Activated CD4-positive, alpha-beta memory T cell treated with anti-CD3 and anti-CD28 coated beads for 36 hours (primary cell): ENCODE measurements at regions not wholly inside any gene's neighbourhood (a gene's known extent, or its start where the extent isn't known, plus 50 kb on each side); places are given as distances from the start of the nearest gene placed in this dataset.

Experiments used
- CTCF ChIA-PET: fragments of 350-600 bp; sonication (Branson Sonifier 250); formaldehyde crosslinking; loops from one replicate; lab custom pipeline; 2021; ENCODE audit warnings: antibody characterized with exemption, inconsistent platforms; lab: Charles Lee
- POLR2A ChIA-PET: fragments of 350-600 bp; sonication (Branson Sonifier 250); formaldehyde crosslinking; loops from one replicate; lab custom pipeline; 2021; ENCODE audit warnings: antibody characterized with exemption; lab: Charles Lee
- DNase-seq: peaks from one replicate; pipeline ENCODE4 v3.0.0-alpha.2; 2020
- H3K27ac Mint-ChIP-seq: one replicate; pipeline ENCODE4 v1.8.0; 2021; ENCODE audit warnings: mixed read lengths
- H3K27me3 Mint-ChIP-seq: one replicate; pipeline ENCODE4 v1.8.0; 2021; ENCODE audit warnings: mixed read lengths
- H3K36me3 Mint-ChIP-seq: one replicate; pipeline ENCODE4 v1.8.0; 2021; ENCODE audit warnings: mixed read lengths
- H3K4me1 Mint-ChIP-seq: one replicate; pipeline ENCODE4 v1.8.0; 2021; ENCODE audit warnings: low read depth, mixed read lengths
- H3K4me3 Mint-ChIP-seq: one replicate; pipeline ENCODE4 v1.8.0; 2021; ENCODE audit warnings: mild to moderate bottlenecking, mixed read lengths
- H3K9me3 Mint-ChIP-seq: one replicate; pipeline ENCODE4 v1.8.0; 2021; ENCODE audit warnings: mixed read lengths
- intact Hi-C: fragments of 100-400 bp; cut with micrococcal nuclease; formaldehyde crosslinking; loops from one replicate; pipeline ENCODE4 v1.15.1; 2023

GRCh38 chr22:48438096-48438495 lies 1389.6 kb downstream of the BRD1 start:
- intact Hi-C loops: no loop called here
- H3K9me3 Mint-ChIP-seq: no peaks in the 10 kb centered on the region
- H3K27me3 Mint-ChIP-seq: no peaks in the 10 kb centered on the region
- CTCF ChIA-PET: no interaction called here
- H3K4me1 Mint-ChIP-seq: no peaks in the 10 kb centered on the region
- no peak overlapping the region for H3K4me3 Mint-ChIP-seq
- DNase-seq: no peak
- POLR2A ChIA-PET: no interaction called here
- H3K36me3 Mint-ChIP-seq: no peaks in the 10 kb centered on the region
- no peak overlapping the region for H3K27ac Mint-ChIP-seq

GRCh38 chr22:48436201-48436931 lies 1391.3 kb downstream of the BRD1 start:
- no peaks in the 10 kb centered on the region for H3K4me1 Mint-ChIP-seq
- H3K27ac Mint-ChIP-seq: no peak overlapping the region
- DNase-seq: no peak
- H3K36me3 Mint-ChIP-seq: no peaks in the 10 kb centered on the region
- H3K4me3 Mint-ChIP-seq: no peak overlapping the region
- no peaks in the 10 kb centered on the region for H3K9me3 Mint-ChIP-seq
- no peaks in the 10 kb centered on the region for H3K27me3 Mint-ChIP-seq
- ChIA-PET CTCF (no interaction called here), POLR2A (no interaction called here)
- intact Hi-C loops: no loop called here

GRCh38 chr22:48434868-48435250 lies 1392.8 kb downstream of the BRD1 start:
- H3K4me3 Mint-ChIP-seq: no peak overlapping the region
- POLR2A ChIA-PET: no interaction called here
- DNase-seq: no peak
- H3K27me3 Mint-ChIP-seq: no peaks in the 10 kb centered on the region
- no peaks in the 10 kb centered on the region for H3K36me3 Mint-ChIP-seq
- H3K4me1 Mint-ChIP-seq: no peaks in the 10 kb centered on the region
- H3K27ac Mint-ChIP-seq: no peak overlapping the region
- no peaks in the 10 kb centered on the region for H3K9me3 Mint-ChIP-seq
- intact Hi-C loops: no loop called here
- CTCF ChIA-PET: no interaction called here

- CTCF ChIA-PET: no interaction called here
- H3K4me1 Mint-ChIP-seq: no peaks in the 10 kb centered on the region
- POLR2A ChIA-PET: no interaction called here
- no peaks in the 10 kb centered on the region for H3K27me3 Mint-ChIP-seq
- H3K27ac Mint-ChIP-seq: no peak overlapping the region
- H3K9me3 Mint-ChIP-seq: no peaks in the 10 kb centered on the region
- intact Hi-C loops: no loop called here
- no peak overlapping the region for H3K4me3 Mint-ChIP-seq
- H3K36me3 Mint-ChIP-seq: no peaks in the 10 kb centered on the region
- DNase-seq: no peak
Measured at GRCh38 chr22:48434156-48434867, 1393.4 kb downstream of the BRD1 start.

GRCh38 chr22:48433647-48434046 lies 1394.0 kb downstream of the BRD1 start:
- H3K36me3 Mint-ChIP-seq: no peaks in the 10 kb centered on the region
- POLR2A ChIA-PET: no interaction called here

GRCh38 chr22:48432781-48433518 lies 1394.7 kb downstream of the BRD1 start:
- no peaks in the 10 kb centered on the region for H3K36me3 Mint-ChIP-seq
- no peak overlapping the region for H3K4me3 Mint-ChIP-seq
- H3K27ac Mint-ChIP-seq: no peak overlapping the region
- ChIA-PET POLR2A (no interaction called here), CTCF (no interaction called here)
- H3K9me3 Mint-ChIP-seq: no peaks in the 10 kb centered on the region
- no peaks in the 10 kb centered on the region for H3K27me3 Mint-ChIP-seq
- DNase-seq: no peak
- intact Hi-C loops: no loop called here
- H3K4me1 Mint-ChIP-seq: no peaks in the 10 kb centered on the region

More at GRCh38 chr22:48433647-48434046, 1394.0 kb downstream of the BRD1 start:
- DNase-seq: no peak
- Mint-ChIP-seq H3K9me3 (no peaks in the 10 kb centered on the region), H3K27ac (no peak overlapping the region), H3K4me3 (no peak overlapping the region), H3K27me3 (no peaks in the 10 kb centered on the region), H3K4me1 (no peaks in the 10 kb centered on the region)
- CTCF ChIA-PET: no interaction called here
- intact Hi-C loops: no loop called here

- intact Hi-C loops: no loop called here
- no peaks in the 10 kb centered on the region for H3K36me3 Mint-ChIP-seq
- H3K4me1 Mint-ChIP-seq: no peaks in the 10 kb centered on the region
- no peak overlapping the region for H3K4me3 Mint-ChIP-seq
- ChIA-PET CTCF (no interaction called here), POLR2A (no interaction called here)
- no peak overlapping the region for H3K27ac Mint-ChIP-seq
- H3K27me3 Mint-ChIP-seq: peaks cover under 1% of the 10 kb centered on the region
- H3K9me3 Mint-ChIP-seq: no peaks in the 10 kb centered on the region
- DNase-seq: no peak
Measured at GRCh38 chr22:48431536-48432315, 1395.9 kb downstream of the BRD1 start.

GRCh38 chr22:48431014-48431413 lies 1396.7 kb downstream of the BRD1 start:
- Mint-ChIP-seq H3K4me1 (no peaks in the 10 kb centered on the region), H3K27ac (no peak overlapping the region), H3K9me3 (no peaks in the 10 kb centered on the region), H3K27me3 (peaks cover 1% of the 10 kb centered on the region), H3K4me3 (no peak overlapping the region), H3K36me3 (no peaks in the 10 kb centered on the region)
- ChIA-PET CTCF (no interaction called here), POLR2A (no interaction called here)
- intact Hi-C loops: no loop called here
- DNase-seq: no peak

GRCh38 chr22:48429446-48430020 lies 1398.1 kb downstream of the BRD1 start:
- Mint-ChIP-seq H3K9me3 (no peaks in the 10 kb centered on the region), H3K27me3 (peaks cover 1% of the 10 kb centered on the region), H3K36me3 (no peaks in the 10 kb centered on the region), H3K27ac (no peak overlapping the region), H3K4me3 (no peak overlapping the region), H3K4me1 (no peaks in the 10 kb centered on the region)
- CTCF ChIA-PET: no interaction called here
- no peak for DNase-seq
- intact Hi-C loops: no loop called here
- POLR2A ChIA-PET: no interaction called here

- H3K27me3 Mint-ChIP-seq: peaks cover 1% of the 10 kb centered on the region
- no peak overlapping the region for H3K27ac Mint-ChIP-seq
- ChIA-PET POLR2A (no interaction called here), CTCF (no interaction called here)
- intact Hi-C loops: no loop called here
- H3K4me3 Mint-ChIP-seq: no peak overlapping the region
- H3K36me3 Mint-ChIP-seq: no peaks in the 10 kb centered on the region
- no peaks in the 10 kb centered on the region for H3K9me3 Mint-ChIP-seq
- DNase-seq: no peak
- H3K4me1 Mint-ChIP-seq: no peaks in the 10 kb centered on the region
Measured at GRCh38 chr22:48428631-48429371, 1398.9 kb downstream of the BRD1 start.

- no peak overlapping the region for H3K27ac Mint-ChIP-seq
- H3K36me3 Mint-ChIP-seq: no peaks in the 10 kb centered on the region
- H3K9me3 Mint-ChIP-seq: no peaks in the 10 kb centered on the region
- intact Hi-C loops: no loop called here
- no peaks in the 10 kb centered on the region for H3K4me1 Mint-ChIP-seq
- CTCF ChIA-PET: no interaction called here
- H3K27me3 Mint-ChIP-seq: peaks cover 1% of the 10 kb centered on the region
- POLR2A ChIA-PET: no interaction called here
- DNase-seq: no peak
- no peak overlapping the region for H3K4me3 Mint-ChIP-seq
Measured at GRCh38 chr22:48427731-48428211, 1399.9 kb downstream of the BRD1 start.
